GM21381 (cell line): ENCODE measurements at regions not wholly inside any gene's neighbourhood (a gene's known extent, or its start where the extent isn't known, plus 50 kb on each side); places are given as distances from the start of the nearest gene placed in this dataset.
A peak's percentile ranks its signal among the peaks of the same experiment; 100 is the strongest.
"Not testable (repeated sequence)": the region's sequence is repeated elsewhere in the genome, so short reads cannot be mapped to it uniquely, and the experiment has no call there.

Source experiments
- ATAC-seq: cut with Tn5 transposase; IDR thresholded peaks from one replicate; pipeline ENCODE4 v1.9.1; 2021; ENCODE audit warnings: mild to moderate bottlenecking, moderate library complexity; ENCODE audit not compliant: unreplicated experiment

- ATAC-seq: no peak
These were observed 185.7 kb upstream of the CRIM1 start for GRCh38 chr2:36169843-36170242.

GRCh38 chr2:36168115-36168514 is 187.5 kb upstream of the CRIM1 start:
- no peak for ATAC-seq

- ATAC-seq: peak; percentile 51
These were observed 190.4 kb upstream of the CRIM1 start for GRCh38 chr2:36165132-36165531.

GRCh38 chr2:36163520-36164254 is 191.9 kb upstream of the CRIM1 start:
- peak; percentile 64 for ATAC-seq

- ATAC-seq: not testable (repeated sequence)
These were observed 198.5 kb upstream of the CRIM1 start for GRCh38 chr2:36157093-36157492.

- ATAC-seq: peak; percentile 93
These were observed 207.7 kb upstream of the CRIM1 start for GRCh38 chr2:36147670-36148390.

GRCh38 chr2:36146765-36147164 is 208.8 kb upstream of the CRIM1 start:
- no peak for ATAC-seq

- no peak for ATAC-seq
These were observed 215.2 kb upstream of the CRIM1 start for GRCh38 chr2:36140391-36140790.

GRCh38 chr2:36137612-36138011 is 218.0 kb upstream of the CRIM1 start:
- no peak for ATAC-seq

GRCh38 chr2:36134281-36134680 is 221.3 kb upstream of the CRIM1 start:
- no peak for ATAC-seq

- no peak for ATAC-seq
These were observed 227.2 kb upstream of the CRIM1 start for GRCh38 chr2:36128359-36128758.

- no peak for ATAC-seq
These were observed 229.9 kb upstream of the CRIM1 start for GRCh38 chr2:36125702-36126101.

- no peak for ATAC-seq
These were observed 231.6 kb upstream of the CRIM1 start for GRCh38 chr2:36123995-36124394.

GRCh38 chr2:36097022-36097421 is 258.6 kb upstream of the CRIM1 start:
- no peak for ATAC-seq

- ATAC-seq: not testable (repeated sequence)
These were observed 263.5 kb upstream of the CRIM1 start for GRCh38 chr2:36091844-36092741.

GRCh38 chr2:36088716-36089328 is 266.8 kb upstream of the CRIM1 start:
- ATAC-seq: no peak

- no peak for ATAC-seq
These were observed 268.2 kb upstream of the CRIM1 start for GRCh38 chr2:36087344-36087743.

- no peak for ATAC-seq
These were observed 275.8 kb upstream of the CRIM1 start for GRCh38 chr2:36079793-36080192.

GRCh38 chr2:36074008-36074407 is 281.6 kb upstream of the CRIM1 start:
- ATAC-seq: no peak

- ATAC-seq: no peak
These were observed 283.9 kb upstream of the CRIM1 start for GRCh38 chr2:36071698-36072097.

- no peak for ATAC-seq
These were observed 286.5 kb upstream of the CRIM1 start for GRCh38 chr2:36069074-36069473.
